Activated effector memory CD4-positive, alpha-beta T cell treated with Interleukin-2 at 50 U/mL for 16 hours (primary cell): ENCODE measurements at regions not wholly inside any gene's neighbourhood (a gene's known extent, or its start where the extent isn't known, plus 50 kb on each side); places are given as distances from the start of the nearest gene placed in this dataset.
"Not testable (repeated sequence)": the region's sequence is repeated elsewhere in the genome, so short reads cannot be mapped to it uniquely, and the experiment has no call there.

Experiments used
- DNase-seq: peaks from one replicate; pipeline ENCODE4 v3.0.0-alpha.2; 2020

DNA sequence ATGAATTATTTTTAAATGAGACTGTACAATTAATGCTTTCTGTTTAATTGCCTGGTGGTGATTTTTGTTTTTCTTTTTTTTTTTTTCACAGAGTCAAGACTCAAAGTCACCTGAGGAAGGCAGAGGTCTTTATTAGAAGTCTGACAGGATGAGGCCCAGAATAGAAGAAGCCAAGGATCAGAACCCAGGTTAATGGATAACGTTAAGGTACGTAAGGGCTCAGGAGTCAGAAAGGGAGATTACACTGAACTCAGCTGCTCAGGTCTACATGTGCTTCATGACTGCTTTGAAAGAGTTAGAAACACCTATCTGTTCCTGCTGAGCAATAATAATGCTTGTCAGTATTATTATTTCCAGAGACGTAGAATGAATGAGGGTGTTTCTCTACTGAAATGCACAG is 196.5 kb downstream of the LRATD1 start:
- no peak for DNase-seq

DNA sequence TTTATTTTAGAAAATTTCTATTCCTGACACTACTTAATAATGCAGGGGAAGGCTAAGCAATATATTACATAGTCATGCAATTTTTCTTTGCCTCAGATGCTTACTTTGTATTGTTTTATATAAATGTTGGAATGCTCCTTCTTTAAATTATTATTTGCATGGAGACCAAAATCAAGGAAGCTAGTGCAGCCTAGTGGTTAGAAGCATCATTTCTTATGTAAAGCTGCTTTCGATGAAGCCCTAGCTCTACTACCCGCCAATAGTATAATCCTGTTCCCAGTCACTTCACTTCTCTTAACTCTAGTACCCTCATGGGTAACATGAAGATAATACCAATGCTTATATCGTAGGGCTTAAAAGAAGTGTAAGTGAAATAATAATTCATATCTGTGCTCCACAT is 198.9 kb downstream of the LRATD1 start:
- no peak for DNase-seq

DNA sequence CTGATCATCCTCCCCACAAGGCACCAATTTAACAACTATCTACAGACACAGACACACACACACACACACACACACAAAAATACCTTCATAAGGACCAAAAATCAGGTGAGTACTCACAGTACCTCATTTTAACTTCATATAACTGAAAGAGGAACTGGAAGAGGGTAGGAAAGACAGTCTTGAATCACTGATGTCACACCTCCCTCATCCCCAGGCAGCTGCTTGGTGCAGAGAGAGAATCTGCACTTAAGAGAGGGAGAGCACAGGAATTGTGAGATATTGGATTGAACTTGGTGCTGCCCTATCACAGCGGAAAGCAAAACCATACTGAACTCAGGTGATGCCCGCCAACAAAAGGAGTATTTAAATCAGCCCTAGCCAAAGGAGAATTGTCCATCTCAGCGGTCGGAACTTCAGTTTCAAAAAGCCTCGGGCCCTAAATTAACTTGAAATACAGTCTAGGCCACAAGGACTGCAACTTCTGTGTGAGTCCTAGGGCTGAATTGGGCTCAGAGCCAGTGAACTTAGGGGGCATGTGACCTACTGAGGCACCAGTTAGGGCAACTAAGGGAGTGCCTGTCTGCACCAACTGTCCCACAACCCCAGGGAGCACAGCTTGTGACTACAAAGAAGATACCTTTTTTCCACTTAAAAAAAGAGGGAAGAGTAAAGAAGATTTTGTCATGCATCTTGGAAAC is 211.1 kb downstream of the LRATD1 start:
- DNase-seq = no peak

DNA sequence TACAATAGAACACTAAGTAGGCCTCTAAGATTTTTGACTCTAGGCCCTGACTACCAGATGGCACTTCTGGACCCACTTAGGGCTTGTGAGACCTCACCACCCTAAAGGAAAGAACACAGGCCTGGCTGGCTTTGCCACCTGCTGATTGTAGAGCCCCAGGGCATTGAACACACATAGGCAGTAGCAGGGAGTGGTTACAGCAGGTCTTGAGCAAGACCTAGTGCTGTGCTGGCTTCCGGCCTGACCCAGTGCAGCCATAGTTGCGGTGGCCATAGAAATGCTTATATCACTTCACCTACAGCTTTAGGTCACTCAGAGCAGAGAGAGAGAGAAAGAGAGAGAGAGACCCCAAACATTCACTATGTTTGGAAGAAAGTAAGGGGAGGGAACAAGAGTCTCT is 223.2 kb downstream of the LRATD1 start:
- DNase-seq = no peak

DNA sequence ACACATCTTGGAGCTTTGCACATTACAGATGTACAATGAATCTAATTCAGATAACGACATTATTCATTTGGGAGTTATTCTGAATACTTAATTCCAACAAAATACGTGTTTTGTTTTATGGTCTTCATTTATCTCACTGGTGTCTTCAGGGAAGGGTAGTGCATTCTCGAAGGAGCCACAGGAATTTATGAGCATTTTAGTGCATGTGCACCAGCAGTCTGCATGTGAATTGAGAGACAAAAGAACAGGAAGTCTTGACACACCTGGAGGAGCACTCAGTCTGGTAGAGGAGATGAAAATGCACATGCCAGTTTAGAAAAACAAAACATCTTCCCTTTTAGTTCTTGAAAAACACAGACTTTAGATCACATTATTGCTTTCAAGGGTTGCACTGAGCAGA is 228.7 kb downstream of the LRATD1 start:
- no peak for DNase-seq

DNA sequence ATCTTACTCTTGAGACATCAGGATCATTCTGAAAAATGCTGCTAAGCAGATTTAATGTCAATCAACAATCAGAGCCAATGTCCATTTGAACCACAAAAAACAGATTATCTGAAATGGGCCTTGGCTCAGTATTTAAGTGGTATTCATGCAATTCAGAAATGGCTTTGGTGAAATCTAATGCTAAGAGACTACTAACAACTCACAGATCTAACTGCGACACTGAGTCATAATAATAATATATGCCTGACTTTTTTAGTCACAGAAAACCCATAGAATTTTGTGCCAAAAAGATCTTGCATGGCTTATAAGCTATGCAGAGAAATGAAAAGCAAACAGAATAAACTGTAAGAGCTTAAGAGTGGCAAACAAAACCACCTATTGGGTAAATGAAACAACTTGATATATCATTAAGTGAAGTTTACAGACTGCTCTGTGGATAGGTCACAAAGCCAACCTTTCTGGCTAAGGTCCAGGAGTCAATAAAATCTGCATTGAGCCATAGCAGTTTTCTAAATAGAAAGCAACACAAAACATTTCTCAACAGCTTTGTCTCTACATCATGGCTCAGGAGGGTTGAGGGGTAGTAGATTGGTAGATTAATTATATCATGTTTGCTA is 234.3 kb downstream of the LRATD1 start:
- no peak for DNase-seq

DNA sequence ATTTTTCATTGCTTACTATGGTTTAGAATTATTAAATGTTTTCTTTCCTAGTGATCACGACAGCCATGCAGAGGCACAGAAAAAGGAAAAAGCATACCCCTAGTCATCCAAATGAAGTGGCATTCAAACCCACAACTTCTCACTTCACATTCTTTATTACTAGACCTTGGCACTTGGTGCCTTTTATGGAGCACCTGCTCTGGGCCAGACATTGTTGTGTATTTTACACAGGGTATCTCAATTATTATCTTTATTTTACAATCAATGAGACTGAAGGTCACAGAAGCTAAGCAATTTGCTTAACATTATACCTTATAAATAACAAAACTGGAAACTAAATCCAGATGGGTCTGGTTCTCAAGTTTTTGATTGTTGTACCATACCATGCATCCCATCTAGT is 235.3 kb downstream of the LRATD1 start:
- no peak for DNase-seq

DNA sequence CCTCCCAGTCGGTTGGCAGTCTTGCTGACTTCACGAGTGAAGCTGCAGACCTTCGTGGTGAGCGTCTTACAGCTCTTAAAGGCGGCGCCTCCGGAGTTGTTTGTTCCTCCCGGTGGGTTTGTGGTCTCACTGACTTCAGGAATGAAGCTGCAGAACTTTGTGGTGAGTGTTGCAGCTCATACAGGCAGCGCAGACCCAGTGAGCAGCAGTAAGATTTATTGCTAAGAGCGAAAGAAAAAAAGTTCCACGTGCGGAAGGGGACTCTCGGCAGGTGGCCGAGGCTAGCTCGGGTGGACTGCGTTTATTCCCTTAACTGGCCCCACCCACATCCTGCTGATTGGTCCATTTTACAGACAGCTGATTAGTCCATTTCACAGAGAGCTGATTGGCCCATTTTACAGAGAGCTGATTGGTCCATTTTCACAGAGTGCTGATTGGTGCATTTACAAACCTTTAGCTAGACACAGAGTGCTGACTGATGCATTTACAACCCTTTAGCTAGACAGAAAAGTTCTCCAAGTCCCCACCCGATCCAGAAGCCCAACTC is 240.3 kb downstream of the LRATD1 start:
- DNase-seq = no peak

DNA sequence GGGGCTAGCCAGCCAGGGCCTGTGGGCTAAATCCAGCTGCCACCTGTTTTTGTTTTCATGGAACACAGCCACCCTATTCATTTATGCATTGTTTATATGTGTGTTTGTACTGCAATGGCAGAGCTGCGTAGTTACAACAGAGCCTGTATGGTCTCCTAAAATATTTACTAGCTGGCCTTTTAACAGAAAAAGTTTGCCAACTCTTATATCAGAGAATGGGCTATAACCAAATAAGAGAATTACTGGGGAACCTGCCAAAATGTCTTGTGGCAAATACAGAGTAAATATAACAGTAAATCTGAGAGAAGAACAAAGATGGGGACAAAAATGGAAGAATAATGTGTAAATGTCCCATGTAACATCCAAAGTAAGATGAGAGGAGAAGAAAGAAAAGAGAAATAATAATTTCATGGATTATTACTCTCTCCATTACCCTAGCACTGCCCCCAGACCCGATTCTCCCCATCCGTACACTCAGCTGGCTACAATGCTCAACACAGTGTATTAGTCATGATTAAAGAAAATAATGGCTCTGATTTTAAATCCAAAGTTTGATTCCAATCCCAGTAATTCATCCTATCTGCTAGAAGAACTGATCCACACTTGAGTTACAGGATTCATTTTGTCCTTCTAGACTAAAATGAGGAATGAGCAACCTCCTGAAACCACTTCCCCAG is 249.3 kb downstream of the LRATD1 start:
- DNase-seq = no peak

DNA sequence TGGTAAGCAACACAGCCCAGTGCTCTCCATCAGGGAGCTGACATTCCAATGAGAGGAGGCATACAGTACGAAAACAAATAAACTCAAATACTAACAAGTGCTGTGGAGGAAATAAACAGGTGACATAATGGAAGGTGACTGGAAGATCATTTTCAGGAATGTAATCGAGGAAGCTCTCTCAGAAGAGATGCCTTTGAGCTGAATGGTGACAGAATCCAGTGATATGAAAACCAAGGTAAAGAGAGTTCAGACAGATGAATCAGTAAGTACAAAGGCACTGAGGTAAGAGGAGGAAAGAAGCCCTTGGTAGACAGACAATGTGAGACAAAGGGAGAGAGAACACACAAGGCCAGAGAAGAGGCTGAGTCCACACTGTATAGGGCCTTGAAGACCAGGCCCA is 252.1 kb downstream of the LRATD1 start:
- DNase-seq = no peak

DNA sequence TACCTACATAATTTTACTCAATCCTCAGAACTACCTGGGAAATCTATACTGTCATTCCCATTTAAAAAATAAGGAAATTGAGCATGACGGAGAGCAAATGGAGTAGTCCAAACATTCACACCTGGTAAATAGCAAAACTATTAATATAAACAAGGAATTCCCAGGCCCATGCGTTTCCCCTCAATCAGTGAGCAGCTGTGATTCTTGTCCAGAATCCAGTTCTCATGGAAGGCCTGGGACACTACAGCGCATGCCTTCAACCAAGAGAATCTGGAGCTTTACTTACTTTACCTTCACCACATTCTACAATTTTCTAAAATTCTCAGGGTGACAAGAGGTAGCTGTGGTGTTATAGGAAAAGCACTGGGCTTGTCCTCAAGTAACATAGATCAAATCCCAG is 259.0 kb downstream of the LRATD1 start:
- no peak for DNase-seq

DNA sequence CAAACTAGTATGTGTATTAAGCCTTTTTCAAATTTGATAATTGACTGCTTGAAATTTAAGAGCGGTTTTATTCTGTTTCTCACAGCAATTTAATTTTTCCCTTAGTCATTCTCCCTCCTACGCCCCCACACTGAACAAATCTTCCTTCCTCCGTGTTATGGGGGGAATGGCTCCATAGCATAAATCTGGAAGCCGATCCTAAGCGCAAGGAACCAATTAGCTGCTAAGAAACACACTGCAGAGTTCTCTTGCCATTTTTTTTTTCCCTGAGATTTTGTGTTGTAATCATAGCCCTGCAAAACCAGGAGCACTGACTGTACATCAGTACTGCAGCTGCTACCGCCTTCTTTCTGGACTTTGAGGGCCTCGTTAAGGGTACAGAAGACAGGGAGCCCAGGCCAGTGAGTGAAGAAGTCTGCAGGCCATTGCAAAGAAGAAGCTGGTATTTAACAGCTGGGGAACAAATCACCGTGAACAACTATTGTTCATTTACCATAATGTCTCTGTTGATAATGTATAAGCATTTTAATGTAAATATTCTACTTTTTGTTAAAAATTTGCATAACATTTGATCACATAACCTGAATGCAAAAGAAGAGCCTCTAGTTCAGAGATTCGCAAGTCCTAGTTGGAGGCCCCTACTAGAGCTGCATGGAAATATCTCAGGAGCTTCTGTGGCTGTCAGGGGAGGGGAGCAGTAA is 264.0 kb downstream of the LRATD1 start:
- no peak for DNase-seq

DNA sequence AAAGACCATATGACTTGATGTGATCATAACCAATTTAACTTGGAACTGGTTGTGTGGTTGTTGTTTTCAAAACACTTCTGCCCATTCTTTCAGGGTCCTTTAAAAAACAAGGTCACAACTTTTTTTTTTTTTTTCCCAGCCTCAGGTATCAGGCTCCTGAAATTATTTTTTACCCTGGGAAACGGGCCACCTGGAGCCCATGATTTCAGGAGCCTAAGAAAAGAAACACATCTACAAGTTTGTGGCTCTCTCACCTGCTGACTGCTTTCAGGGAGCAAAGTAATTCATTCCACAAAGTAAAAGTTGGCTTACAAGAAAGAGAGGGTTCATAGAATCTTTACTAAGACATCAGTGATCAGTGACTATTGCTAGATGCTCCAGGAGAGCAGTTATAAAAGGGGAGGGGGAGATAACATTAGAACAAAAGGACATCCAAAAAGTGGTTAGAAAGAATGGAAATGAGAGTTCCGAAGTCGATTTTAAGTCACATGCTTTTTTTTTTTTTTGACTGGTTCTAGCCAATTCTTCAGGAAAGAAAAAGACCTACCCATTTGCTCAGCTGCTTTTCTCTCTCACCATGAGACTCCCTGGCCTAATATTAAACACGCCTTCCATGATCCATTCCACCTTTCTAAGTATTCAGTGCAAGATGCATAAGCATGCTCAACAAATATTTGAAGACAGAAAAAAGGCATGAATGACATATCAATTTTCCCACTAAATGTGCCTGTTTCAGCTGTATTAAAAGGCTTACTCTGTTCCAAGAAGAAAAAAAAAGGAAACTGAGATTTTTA is 267.3 kb downstream of the LRATD1 start:
- no peak for DNase-seq

DNA sequence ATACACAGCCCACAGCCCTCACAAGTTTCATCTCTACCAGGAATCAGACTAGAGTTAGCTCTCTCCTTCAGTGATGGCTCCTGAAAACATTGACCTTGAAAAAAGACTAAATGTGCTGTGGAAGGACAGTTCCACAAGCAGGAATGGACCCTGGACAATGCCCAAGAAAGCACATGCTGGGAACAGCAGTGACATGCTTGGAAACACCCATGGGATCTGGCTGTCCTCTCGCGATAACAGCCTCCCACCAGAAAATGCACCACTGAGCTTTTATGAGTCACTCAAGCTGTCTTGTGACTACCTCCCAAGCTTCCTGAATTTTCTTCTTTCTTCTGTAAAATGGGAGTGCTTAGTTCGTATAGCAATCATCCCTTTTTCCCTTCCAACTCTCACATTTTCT is 269.2 kb downstream of the LRATD1 start:
- DNase-seq = no peak

DNA sequence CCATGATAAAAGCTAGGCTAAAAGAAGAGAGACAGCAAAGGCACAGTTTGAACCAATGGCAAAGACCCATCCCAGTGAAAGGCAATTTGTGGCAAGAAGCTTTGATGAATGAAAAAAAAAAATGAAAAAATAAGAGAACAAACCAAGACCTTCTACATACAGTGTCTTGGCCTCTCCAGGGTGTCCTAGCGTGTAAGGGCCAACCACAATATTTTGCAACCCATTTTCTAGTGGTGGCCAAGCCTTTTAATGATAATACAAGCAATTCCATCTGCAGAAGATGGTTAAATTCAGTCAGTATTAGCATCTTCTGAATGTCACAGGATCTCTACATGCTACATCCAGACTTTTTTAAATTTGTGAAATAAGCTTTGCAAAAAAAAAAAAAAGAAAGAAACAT is 270.4 kb downstream of the LRATD1 start:
- DNase-seq = no peak

DNA sequence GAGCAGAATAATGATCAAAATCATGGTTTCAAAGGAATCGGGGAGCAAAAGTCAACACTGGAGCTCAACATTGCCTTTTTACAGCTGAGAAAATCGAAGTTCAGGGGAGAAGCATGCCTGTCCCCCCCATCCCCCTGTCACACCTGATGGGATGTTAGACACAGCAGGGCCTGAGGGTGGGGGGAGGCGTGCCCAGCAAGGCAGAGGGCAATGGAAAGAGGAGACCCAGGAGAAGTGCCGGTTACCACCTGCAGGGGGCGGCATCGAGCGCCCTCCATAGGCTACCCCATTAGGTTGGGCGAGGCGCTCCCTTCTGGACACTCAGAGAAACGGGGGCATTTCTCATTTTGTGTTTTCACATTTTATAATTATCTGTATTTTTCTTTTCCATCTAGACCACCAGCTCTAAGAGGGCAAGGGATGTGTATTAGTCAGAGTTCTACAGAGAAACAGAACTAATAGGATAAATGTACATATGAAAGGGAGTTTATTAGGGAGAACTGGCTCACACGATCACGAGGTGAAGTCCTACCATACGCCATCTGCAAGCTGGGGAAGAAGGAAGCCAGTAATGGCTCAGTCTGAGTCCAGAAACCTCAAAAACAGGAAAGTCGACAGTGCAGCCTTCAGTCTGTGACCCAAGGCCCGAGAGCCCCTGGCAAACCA is 271.3 kb downstream of the LRATD1 start:
- DNase-seq = peak; percentile 5

DNA sequence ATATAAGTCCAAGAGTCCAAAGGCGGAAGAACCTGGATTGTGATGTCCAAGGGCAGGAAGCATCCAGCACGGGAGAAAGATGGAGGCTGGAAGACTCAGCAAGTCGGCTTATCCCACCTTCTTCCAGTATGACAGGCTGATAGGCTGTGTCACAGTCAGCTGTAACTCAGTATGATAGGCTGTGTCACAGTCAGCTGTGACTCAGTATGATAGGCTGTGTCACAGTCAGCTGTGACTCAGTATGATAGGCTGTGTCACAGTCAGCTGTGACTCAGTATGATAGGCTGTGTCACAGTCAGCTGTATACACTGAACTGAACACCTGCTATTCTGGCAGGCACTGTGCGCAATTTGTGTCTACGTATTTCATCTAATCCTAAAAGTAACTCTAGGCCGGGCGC is 271.9 kb downstream of the LRATD1 start:
- not testable (repeated sequence) for DNase-seq

DNA sequence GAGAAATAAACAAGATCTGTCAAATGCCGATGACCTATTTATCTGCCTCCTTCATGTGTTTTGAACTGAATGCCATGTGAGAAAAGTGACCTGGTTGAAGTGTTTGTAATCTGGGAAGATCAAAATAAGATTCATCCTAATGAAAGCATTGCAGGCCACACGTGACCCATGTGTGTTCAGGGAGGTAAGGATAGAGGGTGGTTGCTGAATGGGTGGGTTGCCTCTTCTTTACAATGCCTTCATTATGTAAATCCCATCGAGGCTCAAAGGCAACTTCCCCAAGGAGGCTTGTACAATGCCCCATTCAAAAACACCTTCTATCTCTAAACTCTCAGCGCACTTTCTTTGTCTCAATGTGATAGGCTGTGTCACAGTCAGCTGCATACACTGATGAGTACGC is 273.1 kb downstream of the LRATD1 start:
- no peak for DNase-seq

DNA sequence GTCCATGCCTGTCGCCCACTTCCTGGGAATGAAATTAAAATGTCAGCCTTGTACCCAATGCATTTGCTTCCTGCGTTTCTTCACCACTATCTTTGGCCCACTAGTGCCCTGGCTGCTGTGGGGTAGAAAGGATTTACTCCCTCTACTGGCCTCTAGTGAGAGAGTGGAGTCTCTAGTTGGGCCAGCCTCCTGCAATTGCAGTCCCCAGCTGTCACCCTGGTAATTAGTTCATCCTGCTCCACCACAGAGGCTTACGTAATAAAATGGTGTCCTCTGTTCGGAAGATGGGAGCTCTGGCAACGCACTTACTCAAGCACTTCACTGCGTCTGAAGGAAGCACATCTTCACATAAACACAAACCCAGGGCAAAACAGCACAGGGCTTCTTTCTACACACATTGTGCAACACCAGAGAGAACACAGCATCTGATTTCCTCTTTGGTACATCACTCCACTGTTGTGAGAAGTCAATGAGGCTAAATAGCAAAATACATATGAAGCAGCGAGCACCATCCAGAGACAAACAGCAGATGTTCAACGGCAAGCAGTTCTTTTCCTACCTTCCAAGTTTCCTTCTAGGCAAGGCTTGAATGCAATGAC is 274.6 kb downstream of the LRATD1 start:
- no peak for DNase-seq

DNA sequence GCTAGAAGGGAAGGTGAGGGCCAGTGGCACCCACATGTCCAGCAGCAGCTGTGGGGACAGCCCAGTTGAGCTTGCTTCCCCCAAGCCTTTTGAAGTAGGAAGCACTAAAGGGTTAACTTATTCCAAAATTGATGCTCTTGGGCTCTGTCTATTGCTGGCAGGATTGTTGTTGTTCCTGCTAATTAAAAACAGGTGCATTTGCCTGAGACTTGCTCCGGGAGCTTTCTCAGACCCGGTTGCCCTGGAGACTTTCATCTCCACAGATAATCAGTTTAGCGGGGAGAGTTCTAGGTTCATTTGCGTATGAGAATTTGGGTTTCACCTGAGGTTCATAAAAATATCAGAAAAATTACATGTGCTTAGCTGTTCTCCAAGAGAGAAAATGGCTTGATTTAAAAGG is 277.3 kb downstream of the LRATD1 start:
- DNase-seq = no peak

DNA sequence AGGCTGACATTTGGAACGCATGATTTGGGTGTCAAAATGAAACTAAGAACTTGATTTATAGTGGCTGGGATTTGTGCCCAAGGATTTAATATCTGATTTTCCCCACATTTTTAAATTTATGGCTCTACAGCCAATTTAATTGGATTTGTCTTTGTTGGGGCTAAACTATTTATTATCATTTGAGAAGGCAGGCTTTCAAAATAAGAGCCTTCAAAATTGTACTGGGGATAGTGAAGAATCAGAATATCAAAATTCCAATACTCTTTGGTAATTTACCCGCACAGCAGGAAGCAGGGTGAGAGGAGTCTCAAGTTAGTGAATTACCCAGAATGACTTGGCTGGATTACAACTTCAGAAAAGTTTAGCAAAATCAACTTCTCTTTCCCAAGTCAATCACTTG is 278.1 kb downstream of the LRATD1 start:
- no peak for DNase-seq

DNA sequence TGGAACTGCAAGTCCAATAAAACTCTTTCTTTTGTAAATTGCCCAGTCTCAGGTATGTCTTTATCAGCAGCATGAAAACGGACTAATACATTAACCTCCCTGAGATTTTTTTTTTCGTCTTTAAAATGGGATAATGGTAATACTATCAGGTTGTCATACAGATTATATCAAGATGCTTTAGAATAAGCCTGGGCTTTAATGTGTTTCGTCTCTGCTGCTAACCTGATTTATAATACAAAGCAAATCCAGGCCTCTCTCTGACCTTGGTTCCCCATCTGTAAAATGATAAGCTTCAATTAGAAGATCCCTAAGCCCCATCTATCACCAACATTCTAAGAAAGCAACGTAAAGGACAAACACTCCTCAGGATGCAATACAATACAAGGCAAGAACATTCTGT is 283.5 kb downstream of the LRATD1 start:
- DNase-seq = no peak
